Liver (tissue), 8 donors: ENCODE measurements at regions not wholly inside any gene's neighbourhood (a gene's known extent, or its start where the extent isn't known, plus 50 kb on each side); places are given as distances from the start of the nearest gene placed in this dataset.

Source experiments
- DNase-seq: peaks from one replicate; pipeline ENCODE4 v3.0.0-alpha.2; 2017; ENCODE audit warnings: low spot score
- H3K27ac ChIP-seq, 2 donors: one replicate each; pipeline ENCODE4 v1.7.0; 2013; ENCODE audit warnings: inconsistent platforms in 2 of 2, low read length in 2 of 2, control low read depth in 1 of 2, low read depth in 1 of 2, mild to moderate bottlenecking in 1 of 2
- H3K27me3 ChIP-seq, 4 donors: one replicate each; pipeline versions ENCODE4 v1.6.1 to v1.7.0; 2013; ENCODE audit warnings: low read length in 3 of 4, inconsistent platforms in 1 of 4, mild to moderate bottlenecking in 1 of 4, moderate library complexity in 1 of 4; ENCODE audit not compliant: control insufficient read depth in 4 of 4, insufficient read depth in 4 of 4
- H3K36me3 ChIP-seq, 4 donors: one replicate each; pipeline versions ENCODE4 v1.6.1 to v1.7.0; 2013; ENCODE audit warnings: low read length in 3 of 4, mild to moderate bottlenecking in 3 of 4, low read depth in 1 of 4, moderate library complexity in 1 of 4; ENCODE audit not compliant: control insufficient read depth in 4 of 4, insufficient read depth in 3 of 4
- H3K4me1 ChIP-seq, 4 donors: one replicate each; pipeline versions ENCODE4 v1.6.1 to v1.7.0; 2013; ENCODE audit warnings: low read length in 3 of 4, mild to moderate bottlenecking in 3 of 4, moderate library complexity in 1 of 4; ENCODE audit not compliant: control insufficient read depth in 4 of 4, insufficient read depth in 4 of 4
- H3K4me3 ChIP-seq, 3 donors: one replicate each; pipeline versions ENCODE4 v1.6.1 to v1.7.0; 2013; ENCODE audit warnings: low read length in 3 of 3, control low read depth in 1 of 3, low read depth in 1 of 3, mild to moderate bottlenecking in 1 of 3
- H3K9ac ChIP-seq, 2 donors: one replicate each; pipeline ENCODE4 v1.7.0; 2013; ENCODE audit warnings: low read length in 2 of 2, mild to moderate bottlenecking in 2 of 2, moderate library complexity in 2 of 2, control low read depth in 1 of 2, low read depth in 1 of 2
- H3K9me3 ChIP-seq, 4 donors: one replicate each; pipeline versions ENCODE4 v1.6.1 to v1.7.0; 2013; ENCODE audit warnings: low read length in 3 of 4; ENCODE audit not compliant: control insufficient read depth in 4 of 4
- CTCF ChIP-seq: fragments of 150-350 bp; IDR thresholded peaks from 2 replicates; pipeline ENCODE4 v1.5.1; 2017; ENCODE audit warnings: improper control_type of control experiment, low read depth, low read length; ENCODE audit not compliant: missing input control
- EGR1 ChIP-seq, 2 donors: IDR thresholded peaks; 2 replicates each; pipeline ENCODE4 v1.6.1; 2016 to 2018; ENCODE audit warnings: antibody characterized with exemption in 2 of 2, low read depth in 2 of 2
- FOXA1 ChIP-seq: IDR thresholded peaks from 2 replicates; pipeline ENCODE4 v1.6.1; 2016; ENCODE audit warnings: antibody characterized with exemption
- FOXA2 ChIP-seq: IDR thresholded peaks from 2 replicates; pipeline ENCODE4 v1.6.1; 2016; ENCODE audit warnings: antibody characterized with exemption
- GABPA ChIP-seq, 2 donors: IDR thresholded peaks in 1 of 2; conservative IDR thresholded peaks in 1 of 2; 2 replicates each; pipeline ENCODE4 v1.6.1; 2016; ENCODE audit warnings: antibody characterized with exemption in 2 of 2, mild to moderate bottlenecking in 1 of 2, moderate library complexity in 1 of 2
- HNF4A ChIP-seq, 2 donors: conservative IDR thresholded peaks; 2 replicates each; pipeline ENCODE4 v1.6.1; 2016; ENCODE audit warnings: antibody characterized with exemption in 2 of 2, mild to moderate bottlenecking in 2 of 2
- JUND ChIP-seq, 2 donors: IDR thresholded peaks; 2 replicates each; pipeline ENCODE4 v1.6.1; 2016; ENCODE audit warnings: antibody characterized with exemption in 2 of 2
- MAX ChIP-seq: IDR thresholded peaks from 2 replicates; pipeline ENCODE4 v1.6.1; 2016; ENCODE audit warnings: antibody characterized with exemption
- NR2F2 ChIP-seq: IDR thresholded peaks from 2 replicates; pipeline ENCODE4 v1.6.1; 2016; ENCODE audit warnings: antibody characterized with exemption
- RAD21 ChIP-seq, 2 donors: IDR thresholded peaks; 2 replicates each; pipeline ENCODE4 v1.6.1; 2016; ENCODE audit warnings: antibody characterized with exemption in 2 of 2, mild to moderate bottlenecking in 2 of 2
- RXRA ChIP-seq, 2 donors: IDR thresholded peaks; 2 replicates each; pipeline ENCODE4 v1.6.1; 2017 to 2018; ENCODE audit warnings: antibody characterized with exemption in 2 of 2, mild to moderate bottlenecking in 1 of 2
- SP1 ChIP-seq: IDR thresholded peaks from 2 replicates; pipeline ENCODE4 v1.6.1; 2018; ENCODE audit warnings: antibody characterized with exemption, mild to moderate bottlenecking
- TAF1 ChIP-seq: conservative IDR thresholded peaks from 2 replicates; pipeline ENCODE4 v1.6.1; 2016; ENCODE audit warnings: antibody characterized with exemption, mild to moderate bottlenecking
- YY1 ChIP-seq: IDR thresholded peaks from 2 replicates; pipeline ENCODE4 v1.6.1; 2016; ENCODE audit warnings: antibody characterized with exemption, mild to moderate bottlenecking
- ZBTB33 ChIP-seq: IDR thresholded peaks from 2 replicates; pipeline ENCODE4 v1.6.1; 2016; ENCODE audit warnings: antibody characterized with exemption
- WGBS: extraction: QIAGEN DNeasy Blood & Tissue Kit; methylation state at CpG from one replicate; pipeline ENCODE4 v1.1.7; 2013; 5-methylcytosine and 5-hydroxymethylcytosine counted together
- TF ChIP-seq, protein P1 (sequence below): IDR thresholded peaks from 2 replicates; pipeline ENCODE4 v1.6.1; 2016; ENCODE audit warnings: antibody characterized with exemption, mild to moderate bottlenecking
- TF ChIP-seq, protein P2 (sequence below): IDR thresholded peaks from 2 replicates; pipeline ENCODE4 v1.6.1; 2016; ENCODE audit warnings: antibody characterized with exemption
- donor health status: healthy.
- donor health status: healthy.
- donor health status: healthy.
- donor health status: healthy.
- donor health status: healthy.

DNA sequence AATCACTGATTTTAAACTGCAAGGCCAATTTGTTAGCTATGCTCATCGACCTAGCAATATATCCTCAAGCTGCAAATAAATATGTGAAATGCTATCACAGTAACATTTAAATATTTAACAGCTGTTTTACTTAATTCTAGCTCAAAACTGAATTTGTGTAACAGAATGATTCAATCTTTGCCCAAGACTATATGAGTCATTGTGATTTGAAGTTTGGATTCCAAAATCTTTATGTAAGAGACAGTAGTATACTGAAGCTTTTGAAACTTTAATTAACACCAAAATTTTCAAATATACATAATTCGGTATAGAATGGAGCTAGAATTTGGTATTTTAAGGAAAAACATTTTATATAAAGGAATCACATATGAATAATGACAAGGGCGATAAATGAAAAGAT lies 603.0 kb upstream of the ROBO2 start:
- Histone ChIP-seq H3K36me3 (no peaks in the 10 kb centered on the region), H3K9me3 (no peaks in the 10 kb centered on the region), H3K9ac (no peak overlapping the region), H3K27ac (no peak overlapping the region), H3K4me1 (no peaks in the 10 kb centered on the region), H3K27me3 (no peaks in the 10 kb centered on the region), H3K4me3 (no peak overlapping the region)
- no peak for DNase-seq
- TF ChIP-seq, protein P1, sequence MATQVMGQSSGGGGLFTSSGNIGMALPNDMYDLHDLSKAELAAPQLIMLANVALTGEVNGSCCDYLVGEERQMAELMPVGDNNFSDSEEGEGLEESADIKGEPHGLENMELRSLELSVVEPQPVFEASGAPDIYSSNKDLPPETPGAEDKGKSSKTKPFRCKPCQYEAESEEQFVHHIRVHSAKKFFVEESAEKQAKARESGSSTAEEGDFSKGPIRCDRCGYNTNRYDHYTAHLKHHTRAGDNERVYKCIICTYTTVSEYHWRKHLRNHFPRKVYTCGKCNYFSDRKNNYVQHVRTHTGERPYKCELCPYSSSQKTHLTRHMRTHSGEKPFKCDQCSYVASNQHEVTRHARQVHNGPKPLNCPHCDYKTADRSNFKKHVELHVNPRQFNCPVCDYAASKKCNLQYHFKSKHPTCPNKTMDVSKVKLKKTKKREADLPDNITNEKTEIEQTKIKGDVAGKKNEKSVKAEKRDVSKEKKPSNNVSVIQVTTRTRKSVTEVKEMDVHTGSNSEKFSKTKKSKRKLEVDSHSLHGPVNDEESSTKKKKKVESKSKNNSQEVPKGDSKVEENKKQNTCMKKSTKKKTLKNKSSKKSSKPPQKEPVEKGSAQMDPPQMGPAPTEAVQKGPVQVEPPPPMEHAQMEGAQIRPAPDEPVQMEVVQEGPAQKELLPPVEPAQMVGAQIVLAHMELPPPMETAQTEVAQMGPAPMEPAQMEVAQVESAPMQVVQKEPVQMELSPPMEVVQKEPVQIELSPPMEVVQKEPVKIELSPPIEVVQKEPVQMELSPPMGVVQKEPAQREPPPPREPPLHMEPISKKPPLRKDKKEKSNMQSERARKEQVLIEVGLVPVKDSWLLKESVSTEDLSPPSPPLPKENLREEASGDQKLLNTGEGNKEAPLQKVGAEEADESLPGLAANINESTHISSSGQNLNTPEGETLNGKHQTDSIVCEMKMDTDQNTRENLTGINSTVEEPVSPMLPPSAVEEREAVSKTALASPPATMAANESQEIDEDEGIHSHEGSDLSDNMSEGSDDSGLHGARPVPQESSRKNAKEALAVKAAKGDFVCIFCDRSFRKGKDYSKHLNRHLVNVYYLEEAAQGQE: no peak
- TF ChIP-seq ZBTB33 (no peak), RXRA (IDR thresholded peaks at IDR 0.05) (no peak), TAF1 (no peak), JUND (IDR thresholded peaks at IDR 0.05) (no peak), RAD21 (IDR thresholded peaks at IDR 0.05) (no peak), SP1 (no peak), NR2F2 (no peak), HNF4A (conservative IDR thresholded peaks at IDR 0.05) (no peak), EGR1 (IDR thresholded peaks at IDR 0.05; ENCODE audit: low read depth in 2 of 2) (no peak), CTCF (no peak), FOXA1 (no peak), MAX (no peak)
- TF ChIP-seq, protein P2, sequence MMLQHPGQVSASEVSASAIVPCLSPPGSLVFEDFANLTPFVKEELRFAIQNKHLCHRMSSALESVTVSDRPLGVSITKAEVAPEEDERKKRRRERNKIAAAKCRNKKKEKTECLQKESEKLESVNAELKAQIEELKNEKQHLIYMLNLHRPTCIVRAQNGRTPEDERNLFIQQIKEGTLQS: no peak
- WGBS: 59% methylated on average over 3 of the region's 3 CpGs

DNA sequence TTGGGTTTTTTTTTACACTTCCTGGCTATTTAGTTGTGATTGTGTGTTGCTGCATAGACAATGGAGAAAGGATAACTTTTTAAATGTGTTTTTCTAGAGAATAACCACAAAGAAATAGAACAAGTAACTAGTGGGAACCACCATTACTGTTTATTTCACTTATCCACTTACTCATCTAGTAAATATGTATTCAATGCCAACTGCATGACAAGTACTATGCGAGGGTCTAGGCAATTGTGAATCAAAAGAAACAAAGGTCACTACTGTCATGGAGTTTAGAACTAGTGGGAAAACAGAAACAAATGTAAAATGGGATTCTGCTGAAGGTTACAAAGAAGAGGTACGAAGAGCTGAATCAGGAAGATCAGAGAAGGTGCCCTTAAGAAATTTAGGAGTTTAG lies 600.9 kb upstream of the ROBO2 start:
- 53% methylated on average over 2 of the region's 2 CpGs for WGBS

More for the DNA sequence above, 600.9 kb upstream of the ROBO2 start:
- DNase-seq: no peak
- TF ChIP-seq GABPA (IDR thresholded peaks at IDR 0.05 in 1 of 2, conservative IDR thresholded peaks at IDR 0.05 in 1 of 2) (no peak), JUND (IDR thresholded peaks at IDR 0.05) (no peak), YY1 (no peak), ZBTB33 (no peak), SP1 (no peak), FOXA2 (no peak)
- TF ChIP-seq, protein P2: no peak
- TF ChIP-seq, protein P1: no peak
- Histone ChIP-seq H3K9me3 (no peaks in the 10 kb centered on the region), H3K4me3 (no peak overlapping the region), H3K27me3 (no peaks in the 10 kb centered on the region), H3K36me3 (no peaks in the 10 kb centered on the region), H3K9ac (no peak overlapping the region), H3K27ac (no peak overlapping the region), H3K4me1 (no peaks in the 10 kb centered on the region)
